ENCODE measurements at regions not wholly inside any gene's neighbourhood (a gene's known extent, or its start where the extent isn't known, plus 50 kb on each side); places are given as distances from the start of the nearest gene placed in this dataset.

GRCh38 chr10:3867454-3868270 lies 82.7 kb upstream of the KLF6 start:
- H3K9me3 Mint-ChIP-seq = no peaks in the 10 kb centered on the region
- no peaks in the 10 kb centered on the region for H3K36me3 Mint-ChIP-seq
- TF ChIP-seq CTCF (IDR thresholded peaks at IDR 0.05; ENCODE audit: unreplicated experiment) = no peak
- no peak overlapping the region for H3K27ac Mint-ChIP-seq
- H3K4me3 Mint-ChIP-seq = no peak overlapping the region
- H3K27me3 Mint-ChIP-seq (ENCODE audit: low read depth) = no peaks in the 10 kb centered on the region
- peaks cover 2% of the 10 kb centered on the region for H3K4me1 Mint-ChIP-seq
- no peak for DNase-seq (ENCODE audit: low spot score in 2 of 2, unreplicated experiment in 2 of 2)

GRCh38 chr10:3866332-3866731 lies 81.3 kb upstream of the KLF6 start:
- Mint-ChIP-seq H3K4me3 (no peak overlapping the region), H3K27me3 (ENCODE audit: low read depth) (no peaks in the 10 kb centered on the region), H3K9me3 (no peaks in the 10 kb centered on the region), H3K27ac (no peak overlapping the region), H3K4me1 (no peaks in the 10 kb centered on the region), H3K36me3 (no peaks in the 10 kb centered on the region)
- no peak for DNase-seq (ENCODE audit: low spot score in 2 of 2, unreplicated experiment in 2 of 2)
- no peak for TF ChIP-seq CTCF (IDR thresholded peaks at IDR 0.05; ENCODE audit: unreplicated experiment)

- H3K9me3 Mint-ChIP-seq = no peaks in the 10 kb centered on the region
- no peak overlapping the region for H3K27ac Mint-ChIP-seq
- no peak for DNase-seq (ENCODE audit: low spot score in 2 of 2, unreplicated experiment in 2 of 2)
- TF ChIP-seq CTCF (IDR thresholded peaks at IDR 0.05; ENCODE audit: unreplicated experiment) = no peak
- no peaks in the 10 kb centered on the region for H3K27me3 Mint-ChIP-seq (ENCODE audit: low read depth)
- no peaks in the 10 kb centered on the region for H3K36me3 Mint-ChIP-seq
- peaks cover 3% of the 10 kb centered on the region for H3K4me1 Mint-ChIP-seq
- no peak overlapping the region for H3K4me3 Mint-ChIP-seq
These were observed 80.6 kb upstream of the KLF6 start for GRCh38 chr10:3865565-3865964.

- no peak for TF ChIP-seq CTCF (IDR thresholded peaks at IDR 0.05; ENCODE audit: unreplicated experiment)
- no peak for DNase-seq (ENCODE audit: low spot score in 2 of 2, unreplicated experiment in 2 of 2)
- H3K4me1 Mint-ChIP-seq = peaks cover 6% of the 10 kb centered on the region
- H3K27me3 Mint-ChIP-seq (ENCODE audit: low read depth) = no peaks in the 10 kb centered on the region
- no peaks in the 10 kb centered on the region for H3K9me3 Mint-ChIP-seq
- no peak overlapping the region for H3K4me3 Mint-ChIP-seq
- no peaks in the 10 kb centered on the region for H3K36me3 Mint-ChIP-seq
- H3K27ac Mint-ChIP-seq = no peak overlapping the region
These were observed 76.8 kb upstream of the KLF6 start for GRCh38 chr10:3861795-3862194.

GRCh38 chr10:3858051-3858845 lies 73.2 kb upstream of the KLF6 start:
- no peak overlapping the region for H3K27ac Mint-ChIP-seq
- TF ChIP-seq CTCF (IDR thresholded peaks at IDR 0.05; ENCODE audit: unreplicated experiment) = no peak
- no peaks in the 10 kb centered on the region for H3K9me3 Mint-ChIP-seq
- no peaks in the 10 kb centered on the region for H3K36me3 Mint-ChIP-seq
- H3K4me3 Mint-ChIP-seq = no peak overlapping the region
- DNase-seq (ENCODE audit: low spot score in 2 of 2, unreplicated experiment in 2 of 2) = no peak
- peaks cover 16% of the 10 kb centered on the region for H3K4me1 Mint-ChIP-seq
- H3K27me3 Mint-ChIP-seq (ENCODE audit: low read depth) = no peaks in the 10 kb centered on the region
